OCI-LY1 (cell line): ENCODE measurements at regions not wholly inside any gene's neighbourhood (a gene's known extent, or its start where the extent isn't known, plus 50 kb on each side); places are given as distances from the start of the nearest gene placed in this dataset.

Experiments used
- H2AFZ ChIP-seq: fragments of 200-600 bp; sonication (generic), shearing (Covaris generic); 2 replicates; pipeline ENCODE4 v1.6.0; 2014; ENCODE audit warnings: antibody characterized with exemption, mild to moderate bottlenecking, low read length
- H3F3A ChIP-seq: fragments of 200-600 bp; sonication (generic), shearing (Covaris generic); 2 replicates; pipeline ENCODE4 v1.6.0; 2014; ENCODE audit warnings: mild to moderate bottlenecking, antibody characterized with exemption, low read length, moderate library complexity; ENCODE audit not compliant: insufficient read depth
- H3K27ac ChIP-seq: fragments of 200-600 bp; sonication (generic); 2 replicates; pipeline ENCODE4 v1.5.1; 2014; ENCODE audit warnings: low read length, mixed run types, mild to moderate bottlenecking, low read depth; ENCODE audit not compliant: poor library complexity, severe bottlenecking
- H3K27me3 ChIP-seq: fragments of 200-600 bp; sonication (generic); 2 replicates; pipeline ENCODE4 v1.6.0; 2014; ENCODE audit warnings: antibody characterized with exemption, mild to moderate bottlenecking, low read length, moderate library complexity; ENCODE audit not compliant: insufficient read depth
- H3K36me3 ChIP-seq: fragments of 200-600 bp; sonication (generic); 2 replicates; pipeline ENCODE4 v1.6.1; 2014; ENCODE audit warnings: mild to moderate bottlenecking, antibody characterized with exemption, low read length, moderate library complexity, mixed read lengths; ENCODE audit not compliant: insufficient read depth
- H3K4me1 ChIP-seq: fragments of 200-600 bp; sonication (generic); 2 replicates; pipeline ENCODE4 v1.5.1; 2014; ENCODE audit warnings: mild to moderate bottlenecking, low read length, moderate library complexity; ENCODE audit not compliant: insufficient read depth, severe bottlenecking
- H3K4me2 ChIP-seq: fragments of 200-600 bp; sonication (generic), shearing (Covaris generic); 2 replicates; pipeline ENCODE4 v1.6.1; 2014; ENCODE audit warnings: low read length
- H3K4me3 ChIP-seq: fragments of 200-600 bp; sonication (generic); 2 replicates; pipeline ENCODE4 v1.5.1; 2014; ENCODE audit warnings: low read length, low read depth, mild to moderate bottlenecking, mixed read lengths; ENCODE audit not compliant: poor library complexity, severe bottlenecking
- H3K79me2 ChIP-seq: fragments of 200-600 bp; shearing (Covaris generic); 2 replicates; pipeline ENCODE4 v1.6.1; 2016; ENCODE audit warnings: mixed run types, low read length, mixed read lengths; ENCODE audit not compliant: insufficient read depth
- H3K9ac ChIP-seq: fragments of 200-600 bp; sonication (generic), shearing (Covaris generic); 2 replicates; pipeline ENCODE4 v1.6.1; 2014; ENCODE audit warnings: mild to moderate bottlenecking, low read length, mixed read lengths
- H3K9me2 ChIP-seq: fragments of 200-600 bp; sonication (generic), shearing (Covaris generic); 2 replicates; pipeline ENCODE4 v1.6.1; 2014; ENCODE audit warnings: low read depth, mild to moderate bottlenecking, low read length, mixed read lengths
- H3K9me3 ChIP-seq: fragments of 200-600 bp; shearing (Covaris generic); 2 replicates; pipeline ENCODE4 v1.6.1; 2014; ENCODE audit warnings: low read length, mixed read lengths
- H4K20me1 ChIP-seq: fragments of 200-600 bp; sonication (generic), shearing (Covaris generic); 2 replicates; pipeline ENCODE4 v1.6.0; 2016; ENCODE audit warnings: mild to moderate bottlenecking, low read length; ENCODE audit not compliant: insufficient read depth
- CTCF ChIP-seq: fragments of 200-600 bp; sonication (generic), shearing (Covaris generic); IDR thresholded peaks from 2 replicates; pipeline ENCODE4 v1.5.1; 2017; ENCODE audit warnings: mild to moderate bottlenecking, antibody characterized with exemption, low read length, moderate library complexity, mixed read lengths
- EZH2 ChIP-seq: fragments of 200-600 bp; sonication (generic), shearing (Covaris generic); IDR thresholded peaks from 2 replicates; pipeline ENCODE4 v1.8.0; 2017; ENCODE audit warnings: borderline replicate concordance, mixed run types, mild to moderate bottlenecking, antibody characterized with exemption, low read length, moderate library complexity, mixed read lengths

- Histone ChIP-seq H3K9me2 (no peaks in the 10 kb centered on the region), H3K79me2 (no peaks in the 10 kb centered on the region), H4K20me1 (no peaks in the 10 kb centered on the region), H3K9ac (no peak overlapping the region), H3K4me1 (peaks cover 16% of the 10 kb centered on the region), H3F3A (no peaks in the 10 kb centered on the region), H3K4me2 (no peak overlapping the region), H2AFZ (no peak overlapping the region), H3K36me3 (no peaks in the 10 kb centered on the region; the same call in 1 of the 2 replicates), H3K4me3 (no peak overlapping the region), H3K27ac (no peak overlapping the region), H3K27me3 (no peaks in the 10 kb centered on the region), H3K9me3 (peaks cover 2% of the 10 kb centered on the region; the same call in 1 of the 2 replicates)
- TF ChIP-seq EZH2, result no peak
- TF ChIP-seq CTCF, result no peak
Measured at GRCh38 chr2:8158711-8159110, 523.1 kb upstream of the ID2 start.

- Histone ChIP-seq H3K79me2 (no peaks in the 10 kb centered on the region), H3F3A (no peaks in the 10 kb centered on the region), H3K9me3 (peaks cover 2% of the 10 kb centered on the region; the same call in 1 of the 2 replicates), H3K4me3 (no peak overlapping the region), H3K27ac (peak overlapping the region; percentile 56), H3K27me3 (no peaks in the 10 kb centered on the region), H3K4me1 (peaks cover 16% of the 10 kb centered on the region), H4K20me1 (no peaks in the 10 kb centered on the region), H3K4me2 (peak overlapping the region; percentile 16; the same call in 1 of the 2 replicates), H3K9ac (no peak overlapping the region; the same call in 1 of the 2 replicates), H2AFZ (peak overlapping the region; percentile 3; the same call in 1 of the 2 replicates), H3K9me2 (no peaks in the 10 kb centered on the region), H3K36me3 (peaks cover 1% of the 10 kb centered on the region; the same call in 1 of the 2 replicates)
- TF ChIP-seq EZH2 (no peak), CTCF (no peak)
Measured at GRCh38 chr2:8159211-8159965, 522.5 kb upstream of the ID2 start.

- peaks cover 2% of the 10 kb centered on the region; the same call in 1 of the 2 replicates for H3K9me3 ChIP-seq
- H3K27me3 ChIP-seq, result no peaks in the 10 kb centered on the region
- no peak for TF ChIP-seq CTCF
- no peak for TF ChIP-seq EZH2
- H3K4me3 ChIP-seq, result no peak overlapping the region
- peak overlapping the region; percentile 16; the same call in 1 of the 2 replicates for H3K4me2 ChIP-seq
- peak overlapping the region; percentile 56 for H3K27ac ChIP-seq
- no peaks in the 10 kb centered on the region for H3K79me2 ChIP-seq
- peaks cover 3% of the 10 kb centered on the region; the same call in 1 of the 2 replicates for H3K36me3 ChIP-seq
- peaks cover 16% of the 10 kb centered on the region for H3K4me1 ChIP-seq
- H3K9me2 ChIP-seq, result no peaks in the 10 kb centered on the region
- H3K9ac ChIP-seq, result no peak overlapping the region; the same call in 1 of the 2 replicates
- peak overlapping the region; percentile 3 for H2AFZ ChIP-seq
- no peaks in the 10 kb centered on the region for H4K20me1 ChIP-seq
- H3F3A ChIP-seq, result no peaks in the 10 kb centered on the region
Measured at GRCh38 chr2:8159966-8160603, 521.8 kb upstream of the ID2 start.
